HG02852 (cell line): ENCODE measurements at regions not wholly inside any gene's neighbourhood (a gene's known extent, or its start where the extent isn't known, plus 50 kb on each side); places are given as distances from the start of the nearest gene placed in this dataset.
"Not testable (repeated sequence)": the region's sequence is repeated elsewhere in the genome, so short reads cannot be mapped to it uniquely, and the experiment has no call there.

Experiments used
- ATAC-seq: cut with Tn5 transposase; IDR thresholded peaks from one replicate; pipeline ENCODE4 v1.9.1; 2021; ENCODE audit warnings: mild to moderate bottlenecking, moderate library complexity; ENCODE audit not compliant: unreplicated experiment

GRCh38 chrX:151042842-151043241, 59.7 kb downstream of the HMGB3 start:
- no peak for ATAC-seq

GRCh38 chrX:151066373-151066772, 83.2 kb downstream of the HMGB3 start:
- ATAC-seq: not testable (repeated sequence)

- ATAC-seq: no peak
These were observed 90.6 kb downstream of the HMGB3 start for GRCh38 chrX:151073767-151074166.

GRCh38 chrX:151081016-151081415, 95.4 kb upstream of the GPR50 start:
- no peak for ATAC-seq

GRCh38 chrX:151082077-151082948, 94.1 kb upstream of the GPR50 start:
- peak; percentile 83 for ATAC-seq

GRCh38 chrX:151084454-151084853, 91.9 kb upstream of the GPR50 start:
- ATAC-seq: no peak

GRCh38 chrX:151085207-151085606, 91.2 kb upstream of the GPR50 start:
- ATAC-seq: no peak

- no peak for ATAC-seq
These were observed 88.2 kb upstream of the GPR50 start for GRCh38 chrX:151088221-151088620.

GRCh38 chrX:151099001-151099400, 77.4 kb upstream of the GPR50 start:
- ATAC-seq: no peak

GRCh38 chrX:151100799-151101198, 75.6 kb upstream of the GPR50 start:
- ATAC-seq: no peak

- ATAC-seq: not testable (repeated sequence)
These were observed 63.2 kb upstream of the GPR50 start for GRCh38 chrX:151113200-151113599.
